ENCODE measurements at regions not wholly inside any gene's neighbourhood (a gene's known extent, or its start where the extent isn't known, plus 50 kb on each side); places are given as distances from the start of the nearest gene placed in this dataset.

DNA sequence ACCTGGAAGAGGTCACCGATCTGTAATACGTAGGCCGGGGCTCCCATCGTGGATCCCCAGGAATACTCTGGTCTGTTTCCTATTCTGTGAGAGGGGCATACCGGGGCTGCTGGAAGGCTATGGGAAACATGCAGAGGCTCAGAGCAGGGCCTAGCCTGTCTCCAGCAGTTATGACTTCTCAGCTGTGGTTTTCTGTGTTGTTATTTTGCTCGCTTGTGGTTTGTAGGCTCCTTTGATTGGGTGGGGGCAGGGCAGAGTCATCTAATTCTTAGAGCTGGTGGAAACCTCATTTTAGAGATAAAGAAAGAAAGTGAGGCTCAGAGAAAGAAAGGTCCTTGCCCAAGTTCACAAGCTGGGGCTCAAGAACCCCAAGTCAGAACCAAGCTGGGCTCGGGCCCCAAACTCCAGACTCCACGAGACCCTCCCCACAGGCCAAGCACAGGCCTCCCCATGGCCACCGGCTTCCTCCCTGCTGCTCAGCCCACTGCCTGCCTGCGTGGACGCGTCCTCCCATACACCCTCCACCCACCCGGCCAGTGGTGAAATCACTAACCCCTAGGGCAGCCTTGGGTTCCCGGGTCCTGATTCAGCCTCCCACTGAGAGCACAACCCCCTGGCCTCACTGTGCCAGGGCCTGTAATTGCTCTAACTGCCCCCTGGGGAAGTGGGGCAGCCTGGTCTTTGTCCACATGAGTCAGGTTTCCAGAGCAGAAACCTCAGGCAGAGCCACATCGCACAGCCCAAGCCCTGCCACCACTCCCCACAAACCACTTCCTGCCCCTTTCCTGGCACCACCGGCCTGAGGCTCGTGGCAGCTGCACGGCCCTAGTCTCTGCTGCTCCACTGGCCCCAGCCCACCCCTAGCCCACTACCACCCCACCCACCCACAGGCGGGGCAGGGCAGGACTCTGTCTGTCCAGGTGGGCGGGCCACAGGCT, 270.8 kb downstream of the UACA start:
- DNase-seq (ENCODE audit: low read depth in 1 of 2, low spot score in 1 of 2), result peak; percentile 72 to 95
- Histone ChIP-seq H3K27me3 (ENCODE audit: insufficient read depth, poor library complexity, severe bottlenecking) (no peaks in the 10 kb centered on the region), H3K27ac (replicated peaks) (peak overlapping the region; percentile 69), H3K4me3 (replicated peaks; ENCODE audit: insufficient read depth, low read length) (no peak overlapping the region)
- TF ChIP-seq SPI1 (IDR thresholded peaks at IDR 0.05; ENCODE audit: borderline replicate concordance, low read depth) (peak; percentile 86), POLR2AphosphoS5 (IDR thresholded peaks at IDR 0.05; ENCODE audit: low read depth) (peak; percentile 94), REST (IDR thresholded peaks at IDR 0.05; ENCODE audit: insufficient replicate concordance, low read depth) (no peak), GABPA (IDR thresholded peaks at IDR 0.05; ENCODE audit: low read depth) (no peak)
- TF ChIP-seq, protein P1, sequence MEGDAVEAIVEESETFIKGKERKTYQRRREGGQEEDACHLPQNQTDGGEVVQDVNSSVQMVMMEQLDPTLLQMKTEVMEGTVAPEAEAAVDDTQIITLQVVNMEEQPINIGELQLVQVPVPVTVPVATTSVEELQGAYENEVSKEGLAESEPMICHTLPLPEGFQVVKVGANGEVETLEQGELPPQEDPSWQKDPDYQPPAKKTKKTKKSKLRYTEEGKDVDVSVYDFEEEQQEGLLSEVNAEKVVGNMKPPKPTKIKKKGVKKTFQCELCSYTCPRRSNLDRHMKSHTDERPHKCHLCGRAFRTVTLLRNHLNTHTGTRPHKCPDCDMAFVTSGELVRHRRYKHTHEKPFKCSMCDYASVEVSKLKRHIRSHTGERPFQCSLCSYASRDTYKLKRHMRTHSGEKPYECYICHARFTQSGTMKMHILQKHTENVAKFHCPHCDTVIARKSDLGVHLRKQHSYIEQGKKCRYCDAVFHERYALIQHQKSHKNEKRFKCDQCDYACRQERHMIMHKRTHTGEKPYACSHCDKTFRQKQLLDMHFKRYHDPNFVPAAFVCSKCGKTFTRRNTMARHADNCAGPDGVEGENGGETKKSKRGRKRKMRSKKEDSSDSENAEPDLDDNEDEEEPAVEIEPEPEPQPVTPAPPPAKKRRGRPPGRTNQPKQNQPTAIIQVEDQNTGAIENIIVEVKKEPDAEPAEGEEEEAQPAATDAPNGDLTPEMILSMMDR (IDR thresholded peaks at IDR 0.05; ENCODE audit: insufficient read depth, low read length), result no peak

DNA sequence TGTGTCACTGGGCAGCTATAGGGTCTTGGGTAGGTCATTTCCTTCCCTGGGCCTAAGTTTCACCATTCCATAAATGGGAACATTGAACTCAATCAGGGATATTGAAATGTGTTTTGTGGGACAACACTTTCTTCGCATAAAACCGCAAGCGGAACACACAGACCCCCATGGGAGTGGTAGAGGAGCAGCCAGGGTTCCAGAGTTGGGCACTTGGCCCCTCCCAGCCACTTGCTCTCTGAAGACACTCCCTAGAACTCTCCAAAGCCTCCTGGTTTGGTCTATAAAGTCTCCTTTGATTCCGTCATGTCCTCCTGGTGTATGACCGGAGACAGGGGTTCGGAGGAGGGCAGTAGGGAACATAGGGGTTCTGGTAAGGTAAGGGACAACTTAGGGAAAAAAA, 271.7 kb downstream of the UACA start:
- Histone ChIP-seq H3K27ac (replicated peaks) (peak overlapping the region; percentile 69), H3K4me3 (replicated peaks; ENCODE audit: insufficient read depth, low read length) (no peak overlapping the region), H3K27me3 (ENCODE audit: insufficient read depth, poor library complexity, severe bottlenecking) (no peaks in the 10 kb centered on the region)
- DNase-seq (ENCODE audit: low read depth in 1 of 2, low spot score in 1 of 2), result no peak
- TF ChIP-seq POLR2AphosphoS5 (IDR thresholded peaks at IDR 0.05; ENCODE audit: low read depth) (no peak), GABPA (IDR thresholded peaks at IDR 0.05; ENCODE audit: low read depth) (no peak), SPI1 (IDR thresholded peaks at IDR 0.05; ENCODE audit: borderline replicate concordance, low read depth) (no peak)

DNA sequence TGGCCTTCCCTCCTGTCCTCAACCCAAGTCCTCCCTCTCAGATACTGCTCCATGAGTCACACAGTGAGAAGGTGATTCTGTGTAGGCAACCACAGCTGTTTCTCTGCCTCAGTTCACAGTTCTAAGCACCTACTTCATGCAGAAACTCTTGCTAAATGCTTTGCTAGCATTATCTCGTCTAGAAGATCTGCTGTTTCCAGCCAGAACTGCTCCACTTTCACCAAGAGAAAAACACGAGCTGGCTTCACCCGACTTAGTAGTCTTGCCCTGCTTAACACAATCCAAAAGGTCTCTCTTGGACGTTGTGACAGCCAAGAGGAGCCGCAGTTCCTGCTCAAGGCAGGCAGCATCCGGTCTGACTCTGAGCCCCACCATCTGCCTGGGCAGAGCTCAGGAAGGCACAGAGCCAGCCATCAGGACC, 272.1 kb downstream of the UACA start:
- TF ChIP-seq POLR2AphosphoS5 (IDR thresholded peaks at IDR 0.05; ENCODE audit: low read depth), result no peak
- TF ChIP-seq GABPA (IDR thresholded peaks at IDR 0.05; ENCODE audit: low read depth), result no peak
- TF ChIP-seq, protein P1 (IDR thresholded peaks at IDR 0.05; ENCODE audit: insufficient read depth, low read length), result no peak
- no peak for TF ChIP-seq SPI1 (IDR thresholded peaks at IDR 0.05; ENCODE audit: borderline replicate concordance, low read depth)
- TF ChIP-seq REST (IDR thresholded peaks at IDR 0.05; ENCODE audit: insufficient replicate concordance, low read depth), result no peak

GRCh38 chr15:70490838-70491155, 272.6 kb downstream of the UACA start:
- H3K4me3 ChIP-seq (replicated peaks; ENCODE audit: insufficient read depth, low read length), result no peak overlapping the region
- H3K27ac ChIP-seq (replicated peaks), result no peak overlapping the region
- H3K27me3 ChIP-seq (ENCODE audit: insufficient read depth, poor library complexity, severe bottlenecking), result no peaks in the 10 kb centered on the region
- no peak for TF ChIP-seq POLR2AphosphoS5 (IDR thresholded peaks at IDR 0.05; ENCODE audit: low read depth)
- TF ChIP-seq REST (IDR thresholded peaks at IDR 0.05; ENCODE audit: insufficient replicate concordance, low read depth), result no peak
- TF ChIP-seq SPI1 (IDR thresholded peaks at IDR 0.05; ENCODE audit: borderline replicate concordance, low read depth), result no peak
- TF ChIP-seq, protein P1 (IDR thresholded peaks at IDR 0.05; ENCODE audit: insufficient read depth, low read length), result no peak
- TF ChIP-seq GABPA (IDR thresholded peaks at IDR 0.05; ENCODE audit: low read depth), result no peak
- DNase-seq (ENCODE audit: low read depth in 1 of 2, low spot score in 1 of 2), result no peak

More for the DNA sequence above, 272.1 kb downstream of the UACA start:
- Histone ChIP-seq H3K27ac (replicated peaks) (no peak overlapping the region), H3K27me3 (ENCODE audit: insufficient read depth, poor library complexity, severe bottlenecking) (no peaks in the 10 kb centered on the region), H3K4me3 (replicated peaks; ENCODE audit: insufficient read depth, low read length) (no peak overlapping the region)
- DNase-seq (ENCODE audit: low read depth in 1 of 2, low spot score in 1 of 2), result peak in 1 of 2 experiments; percentile 49
